DND-41 (cell line): ENCODE measurements at regions not wholly inside any gene's neighbourhood (a gene's known extent, or its start where the extent isn't known, plus 50 kb on each side); places are given as distances from the start of the nearest gene placed in this dataset.

Experiments
- ATAC-seq: fragments of 200-7000 bp; cut with Tn5 transposase; 3 replicates; pipeline ENCODE4 v1.9.1; 2021; ENCODE audit warnings: low read depth; ENCODE audit not compliant: insufficient read depth
- DNase-seq: peaks from one replicate; pipeline ENCODE4 v3.0.0-alpha.2; 2020
- H2AFZ ChIP-seq: 2 replicates; pipeline ENCODE4 v1.6.0; 2012; ENCODE audit warnings: low read depth, low read length
- H3K27ac ChIP-seq: 2 replicates; pipeline ENCODE4 v1.5.1; 2012; ENCODE audit warnings: low read length, inconsistent platforms
- H3K27me3 ChIP-seq: fragments of 200-600 bp; sonication (generic); 2 replicates; pipeline ENCODE4 v1.6.0; 2012; ENCODE audit warnings: low read length, mild to moderate bottlenecking, inconsistent platforms; ENCODE audit not compliant: insufficient read depth, poor library complexity
- H3K36me3 ChIP-seq: 2 replicates; pipeline ENCODE4 v1.5.1; 2012; ENCODE audit warnings: low read length, inconsistent platforms; ENCODE audit not compliant: insufficient read depth
- H3K4me1 ChIP-seq: 2 replicates; pipeline ENCODE4 v1.5.1; 2012; ENCODE audit warnings: mild to moderate bottlenecking, low read length; ENCODE audit not compliant: insufficient read depth
- H3K4me2 ChIP-seq: 2 replicates; pipeline ENCODE4 v1.6.0; 2012; ENCODE audit warnings: mild to moderate bottlenecking, moderate library complexity, low read length, inconsistent platforms; ENCODE audit not compliant: insufficient read depth
- H3K4me3 ChIP-seq, 2 experiments: fragments of 200-600 bp in 1 of 2; shearing (Covaris generic) in 1 of 2; 2 replicates each; pipeline ENCODE4 v1.5.1; 2012 to 2016; ENCODE audit warnings: inconsistent platforms in 2 of 2, low read length in 2 of 2, mild to moderate bottlenecking in 2 of 2, low read depth in 1 of 2, moderate library complexity in 1 of 2
- H3K79me2 ChIP-seq: 2 replicates; pipeline ENCODE4 v1.6.0; 2012; ENCODE audit warnings: low read length, inconsistent platforms; ENCODE audit not compliant: insufficient read depth
- H3K9ac ChIP-seq: 2 replicates; pipeline ENCODE4 v1.6.0; 2012; ENCODE audit warnings: low read depth, mild to moderate bottlenecking, inconsistent platforms, low read length, moderate library complexity
- H3K9me3 ChIP-seq: 2 replicates; pipeline ENCODE4 v1.5.1; 2012; ENCODE audit warnings: low read length, moderate library complexity, mild to moderate bottlenecking, inconsistent platforms; ENCODE audit not compliant: insufficient read depth, severe bottlenecking
- H4K20me1 ChIP-seq: 2 replicates; pipeline ENCODE4 v1.6.0; 2012; ENCODE audit warnings: low read length; ENCODE audit not compliant: insufficient read depth
- CTCF ChIP-seq: IDR thresholded peaks from 2 replicates; pipeline ENCODE4 v1.5.1; 2012; ENCODE audit warnings: borderline replicate concordance, low read length, moderate library complexity, mild to moderate bottlenecking; ENCODE audit not compliant: poor library complexity, severe bottlenecking; ENCODE audit errors: extremely low read depth
- EZH2 ChIP-seq: IDR thresholded peaks from 3 replicates; pipeline ENCODE4 v1.6.1; 2012; ENCODE audit warnings: borderline replicate concordance, low read depth, mild to moderate bottlenecking, moderate library complexity, low read length, inconsistent platforms; ENCODE audit not compliant: severe bottlenecking

GRCh38 chr6:15793826-15794225 is 131.0 kb upstream of the DTNBP1 start:
- no peak overlapping the region for H3K4me3 ChIP-seq

GRCh38 chr6:15793288-15793687 is 130.5 kb upstream of the DTNBP1 start:
- H3K79me2 ChIP-seq, result no peaks in the 10 kb centered on the region
- TF ChIP-seq CTCF (no peak), EZH2 (no peak)
- no peak overlapping the region for H3K27ac ChIP-seq
- no peaks in the 10 kb centered on the region for H3K36me3 ChIP-seq
- DNase-seq (no peak), ATAC-seq (no peak)
- peaks cover 8% of the 10 kb centered on the region for H3K27me3 ChIP-seq
- H3K4me1 ChIP-seq, result no peaks in the 10 kb centered on the region
- H2AFZ ChIP-seq, result no peak overlapping the region
- no peak overlapping the region for H3K9ac ChIP-seq
- H3K9me3 ChIP-seq, result peaks cover 4% of the 10 kb centered on the region
- no peaks in the 10 kb centered on the region for H4K20me1 ChIP-seq
- no peak overlapping the region for H3K4me2 ChIP-seq
- no peak overlapping the region for H3K4me3 ChIP-seq

More at GRCh38 chr6:15793826-15794225, 131.0 kb upstream of the DTNBP1 start:
- no peaks in the 10 kb centered on the region for H3K79me2 ChIP-seq
- H3K4me2 ChIP-seq, result no peak overlapping the region
- DNase-seq (no peak), ATAC-seq (no peak)
- no peak overlapping the region for H2AFZ ChIP-seq
- H4K20me1 ChIP-seq, result no peaks in the 10 kb centered on the region
- no peak overlapping the region for H3K27ac ChIP-seq
- no peak overlapping the region for H3K9ac ChIP-seq
- peaks cover 8% of the 10 kb centered on the region for H3K27me3 ChIP-seq
- no peaks in the 10 kb centered on the region for H3K4me1 ChIP-seq
- H3K9me3 ChIP-seq, result peaks cover 4% of the 10 kb centered on the region
- TF ChIP-seq CTCF, result no peak
- TF ChIP-seq EZH2, result no peak
- no peaks in the 10 kb centered on the region for H3K36me3 ChIP-seq

- Histone ChIP-seq H3K27me3 (peaks cover 8% of the 10 kb centered on the region), H2AFZ (no peak overlapping the region), H3K9me3 (peaks cover under 1% of the 10 kb centered on the region), H3K9ac (no peak overlapping the region), H3K4me3 (no peak overlapping the region), H4K20me1 (no peaks in the 10 kb centered on the region), H3K27ac (no peak overlapping the region), H3K4me2 (no peak overlapping the region), H3K36me3 (no peaks in the 10 kb centered on the region), H3K79me2 (no peaks in the 10 kb centered on the region), H3K4me1 (no peaks in the 10 kb centered on the region)
- ATAC-seq (no peak), DNase-seq (no peak)
- TF ChIP-seq CTCF (no peak), EZH2 (no peak)
Measured at GRCh38 chr6:15792842-15793241, 130.0 kb upstream of the DTNBP1 start.
